Activated CD4-positive, alpha-beta T cell treated with anti-CD3 and anti-CD28 coated beads for 36 hours (primary cell): ENCODE measurements at regions not wholly inside any gene's neighbourhood (a gene's known extent, or its start where the extent isn't known, plus 50 kb on each side); places are given as distances from the start of the nearest gene placed in this dataset.

Experiments
- ATAC-seq: fragments of 200-7000 bp; cut with Tn5 transposase; one replicate; pipeline ENCODE4 v1.10.0; 2021; ENCODE audit warnings: mild to moderate bottlenecking, moderate library complexity
- CTCF ChIA-PET: fragments of 350-600 bp; sonication (Branson Sonifier 250); formaldehyde crosslinking; loops from one replicate; lab custom pipeline; 2021; ENCODE audit warnings: antibody characterized with exemption; lab: Charles Lee
- POLR2A ChIA-PET: fragments of 350-600 bp; sonication (Branson Sonifier 250); formaldehyde crosslinking; loops from one replicate; lab custom pipeline; 2021; ENCODE audit warnings: antibody characterized with exemption, inconsistent platforms; lab: Charles Lee
- DNase-seq: peaks from one replicate; pipeline ENCODE4 v3.0.0-alpha.2; 2020
- H3K27ac Mint-ChIP-seq: one replicate; pipeline ENCODE4 v1.8.0; 2021; ENCODE audit warnings: mixed read lengths
- H3K27me3 Mint-ChIP-seq: one replicate; pipeline ENCODE4 v1.8.0; 2021; ENCODE audit warnings: mixed read lengths
- H3K36me3 Mint-ChIP-seq: one replicate; pipeline ENCODE4 v1.8.0; 2021; ENCODE audit warnings: low read depth, mixed read lengths
- H3K4me1 Mint-ChIP-seq: one replicate; pipeline ENCODE4 v1.8.0; 2021; ENCODE audit warnings: mixed read lengths
- H3K4me3 Mint-ChIP-seq: one replicate; pipeline ENCODE4 v1.8.0; 2021; ENCODE audit warnings: mild to moderate bottlenecking, moderate library complexity, mixed read lengths
- H3K9me3 Mint-ChIP-seq: one replicate; pipeline ENCODE4 v1.8.0; 2021; ENCODE audit warnings: low read depth, mixed read lengths
- intact Hi-C, 2 experiments: fragments of 100-400 bp; cut with DNase I in 1 of 2; cut with micrococcal nuclease in 1 of 2; formaldehyde crosslinking; loops; one replicate each; pipeline versions ENCODE4 v1.14.2 to v1.15.1; 2022 to 2024; cut with DNase I, micrococcal nuclease

DNA sequence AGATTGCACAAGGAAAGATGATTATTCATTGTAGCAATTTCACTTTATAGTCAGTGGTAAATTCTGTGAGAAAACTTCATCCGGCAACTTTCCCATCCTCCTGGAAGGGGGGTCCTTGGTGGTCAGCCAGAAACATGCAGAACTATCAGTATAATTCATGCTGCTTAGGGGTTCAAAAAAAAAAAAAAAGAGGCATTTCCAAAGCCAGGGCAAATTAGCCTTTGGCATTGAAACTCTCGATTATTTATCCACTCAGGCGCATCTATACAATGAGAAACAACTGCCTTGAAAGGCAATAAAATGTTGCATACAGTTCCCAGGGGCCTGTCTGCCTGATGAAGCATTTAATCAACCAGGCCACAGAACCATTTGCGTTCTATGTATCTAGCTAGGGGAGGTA is 263.3 kb downstream of the TMEM167A start:
- CTCF ChIA-PET, result no interaction called here
- Mint-ChIP-seq H3K27ac (no peak overlapping the region), H3K9me3 (no peaks in the 10 kb centered on the region), H3K27me3 (peaks cover 7% of the 10 kb centered on the region), H3K4me3 (no peak overlapping the region), H3K4me1 (peaks cover 8% of the 10 kb centered on the region), H3K36me3 (no peaks in the 10 kb centered on the region)
- intact Hi-C loops, result no loop called here
- DNase-seq (no peak), ATAC-seq (no peak)
- POLR2A ChIA-PET, result no interaction called here

DNA sequence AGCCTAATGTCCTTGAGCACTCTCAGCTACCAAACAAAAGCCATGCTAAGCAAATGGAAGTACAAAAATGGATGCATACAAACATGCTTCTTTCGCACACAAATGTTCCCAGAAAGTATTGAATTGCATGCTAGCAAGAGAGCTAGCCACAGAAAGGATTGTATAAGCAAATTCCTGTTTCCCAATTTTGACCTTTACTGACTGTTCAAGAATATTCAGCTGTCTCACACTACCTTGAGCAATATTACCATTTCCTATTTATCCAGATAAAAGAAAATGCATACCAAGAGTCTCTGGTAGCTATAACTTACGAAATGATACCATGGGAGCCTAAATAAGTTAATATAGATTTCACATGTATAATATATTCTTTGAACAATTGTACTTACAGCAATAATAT is 264.6 kb downstream of the TMEM167A start:
- Mint-ChIP-seq H3K27me3 (peaks cover 7% of the 10 kb centered on the region), H3K4me1 (no peaks in the 10 kb centered on the region), H3K4me3 (no peak overlapping the region), H3K27ac (no peak overlapping the region), H3K36me3 (no peaks in the 10 kb centered on the region), H3K9me3 (no peaks in the 10 kb centered on the region)
- DNase-seq, result no peak
- ChIA-PET CTCF (interaction anchor here (0.5 to 0.9 kb wide), 3 partner anchors 13 to 490 kb away, joined by 3 read pairs; no protein-coding TSS in a partner anchor), POLR2A (no interaction called here)
- no peak for ATAC-seq
- intact Hi-C loops, result no loop called here

DNA sequence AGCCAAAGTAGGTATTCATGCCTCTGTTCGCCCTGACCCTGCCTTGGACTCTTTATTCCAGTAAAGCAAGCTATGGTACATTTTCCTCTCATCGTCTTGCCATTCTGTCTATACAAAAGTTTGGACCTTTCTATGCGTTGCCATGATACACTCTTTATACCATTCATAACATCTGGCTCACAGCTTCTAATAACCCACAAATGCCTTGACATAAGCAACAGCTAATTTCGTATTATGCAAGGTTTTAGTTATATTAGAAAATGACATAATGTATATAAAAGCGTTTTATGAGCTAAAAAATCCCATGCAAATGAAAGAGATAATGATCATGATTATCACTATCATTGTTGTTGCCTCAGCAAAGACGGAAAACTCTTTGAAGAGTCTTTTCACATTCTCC is 265.7 kb downstream of the TMEM167A start:
- Mint-ChIP-seq H3K4me3 (no peak overlapping the region), H3K27ac (no peak overlapping the region), H3K4me1 (no peaks in the 10 kb centered on the region), H3K36me3 (no peaks in the 10 kb centered on the region), H3K27me3 (peaks cover 7% of the 10 kb centered on the region), H3K9me3 (no peaks in the 10 kb centered on the region)
- DNase-seq (no peak), ATAC-seq (no peak)
- ChIA-PET POLR2A (no interaction called here), CTCF (no interaction called here)
- intact Hi-C loops, result no loop called here

DNA sequence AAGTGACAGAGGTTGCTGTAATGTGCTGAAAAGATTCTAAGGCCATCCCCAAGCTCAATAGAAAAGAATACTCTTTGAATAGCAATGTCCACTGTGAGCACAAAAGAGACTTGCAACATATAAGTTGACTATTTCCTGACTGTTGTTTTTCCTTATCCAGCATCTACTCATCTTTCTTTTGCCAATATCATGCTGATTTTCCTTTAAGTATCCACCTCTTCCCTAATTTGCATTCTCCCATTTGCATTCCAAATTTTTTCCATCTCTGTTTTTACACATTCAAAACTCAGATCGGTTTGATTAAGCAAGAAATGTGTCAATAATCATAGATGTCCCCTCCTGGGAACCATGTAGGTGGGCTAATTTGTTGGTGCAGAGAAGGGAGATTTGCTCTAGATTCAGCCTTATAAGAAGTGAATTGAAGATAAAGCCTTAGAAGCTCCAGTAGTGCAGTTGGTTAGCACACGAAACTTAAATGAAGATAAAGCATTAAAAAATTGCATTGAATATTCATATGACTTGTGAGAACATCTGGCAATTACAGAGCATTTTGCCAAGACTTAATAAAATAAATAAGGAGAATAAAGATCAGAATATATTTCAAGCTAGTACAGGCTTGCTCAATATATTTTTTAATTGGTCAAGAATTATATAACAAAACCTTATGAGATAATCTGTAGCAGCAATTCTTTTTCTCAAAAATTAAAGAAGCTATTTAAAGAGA is 267.6 kb downstream of the TMEM167A start:
- no peak overlapping the region for H3K27ac Mint-ChIP-seq
- CTCF ChIA-PET, result no interaction called here
- ATAC-seq (no peak), DNase-seq (no peak)
- no peaks in the 10 kb centered on the region for H3K36me3 Mint-ChIP-seq
- intact Hi-C loops, result no loop called here
- no peaks in the 10 kb centered on the region for H3K9me3 Mint-ChIP-seq
- H3K4me3 Mint-ChIP-seq, result no peak overlapping the region
- no peaks in the 10 kb centered on the region for H3K4me1 Mint-ChIP-seq
- POLR2A ChIA-PET, result no interaction called here
- H3K27me3 Mint-ChIP-seq, result peaks cover 5% of the 10 kb centered on the region

DNA sequence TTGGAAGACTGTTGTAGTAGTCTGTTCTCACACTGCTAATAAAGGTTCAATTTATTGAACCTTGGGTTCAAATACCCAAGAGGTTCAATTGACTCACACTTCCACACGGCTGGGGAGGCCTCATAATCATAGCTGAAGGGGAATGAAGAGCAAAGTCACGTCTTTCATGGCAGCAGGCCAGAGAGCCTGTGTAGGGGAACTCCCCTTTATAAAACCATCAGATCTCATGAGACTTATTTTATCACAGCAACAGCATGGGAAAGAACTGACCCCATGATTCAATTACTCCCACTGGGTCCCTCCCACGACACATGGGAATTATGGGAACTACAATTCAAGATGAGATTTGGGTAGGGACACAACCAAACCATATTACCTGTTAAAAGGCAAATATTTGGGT is 268.2 kb downstream of the TMEM167A start:
- Mint-ChIP-seq H3K4me1 (no peaks in the 10 kb centered on the region), H3K27me3 (peaks cover 2% of the 10 kb centered on the region), H3K36me3 (no peaks in the 10 kb centered on the region), H3K9me3 (no peaks in the 10 kb centered on the region), H3K4me3 (no peak overlapping the region), H3K27ac (no peak overlapping the region)
- POLR2A ChIA-PET, result no interaction called here
- CTCF ChIA-PET, result interaction anchor here (0.6 to 1.5 kb wide), 3 partner anchors 12 to 14 kb away, joined by 3 to 4 read pairs (median 3); no protein-coding TSS in a partner anchor
- peak; percentile 23 for DNase-seq
- ATAC-seq, result no peak
- intact Hi-C loops, result no loop called here

DNA sequence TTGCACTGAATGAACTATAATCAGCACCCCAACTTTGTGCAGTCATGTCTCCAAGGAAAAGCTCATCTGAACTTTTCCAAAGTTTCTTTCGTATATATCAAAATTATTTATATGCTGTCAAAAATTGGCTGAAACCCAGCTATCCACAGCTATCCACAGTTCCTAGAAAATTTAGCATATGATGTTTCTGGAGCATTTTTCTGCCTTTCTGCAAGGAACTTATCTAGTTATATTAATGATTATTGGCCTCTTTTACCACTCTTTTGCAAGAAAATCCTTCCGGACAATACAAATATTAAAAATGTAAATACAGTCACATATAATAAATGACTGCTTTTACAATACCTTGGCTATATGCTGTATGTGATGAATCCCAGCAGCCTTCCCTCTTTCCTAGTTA is 270.2 kb downstream of the TMEM167A start:
- Mint-ChIP-seq H3K9me3 (no peaks in the 10 kb centered on the region), H3K36me3 (no peaks in the 10 kb centered on the region), H3K27me3 (no peaks in the 10 kb centered on the region), H3K4me1 (no peaks in the 10 kb centered on the region), H3K27ac (no peak overlapping the region), H3K4me3 (no peak overlapping the region)
- ChIA-PET CTCF (no interaction called here), POLR2A (no interaction called here)
- DNase-seq (no peak), ATAC-seq (no peak)
- intact Hi-C loops, result no loop called here

DNA sequence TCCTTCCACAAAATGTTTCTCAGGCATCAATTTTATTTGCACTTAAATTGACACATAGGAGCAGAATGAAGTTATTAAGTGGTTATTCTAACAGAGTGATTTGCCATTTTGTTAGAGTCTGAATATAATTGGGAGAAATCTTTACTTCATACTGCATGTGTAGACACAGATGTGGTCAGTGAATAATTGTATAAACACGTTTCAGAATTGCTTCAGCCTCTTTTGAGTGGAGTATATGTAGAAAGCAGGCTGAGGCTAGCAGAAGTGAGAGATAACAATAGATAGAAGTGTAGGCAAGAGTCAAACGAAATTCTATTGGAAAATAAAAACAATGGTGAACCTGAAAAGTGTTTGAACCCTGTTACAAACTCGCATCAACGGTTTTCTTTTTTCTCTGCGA is 270.7 kb downstream of the TMEM167A start:
- DNase-seq (no peak), ATAC-seq (no peak)
- Mint-ChIP-seq H3K4me1 (no peaks in the 10 kb centered on the region), H3K27ac (no peak overlapping the region), H3K36me3 (no peaks in the 10 kb centered on the region), H3K27me3 (no peaks in the 10 kb centered on the region), H3K4me3 (no peak overlapping the region), H3K9me3 (no peaks in the 10 kb centered on the region)
- CTCF ChIA-PET, result no interaction called here
- POLR2A ChIA-PET, result no interaction called here
- intact Hi-C loops, result no loop called here

DNA sequence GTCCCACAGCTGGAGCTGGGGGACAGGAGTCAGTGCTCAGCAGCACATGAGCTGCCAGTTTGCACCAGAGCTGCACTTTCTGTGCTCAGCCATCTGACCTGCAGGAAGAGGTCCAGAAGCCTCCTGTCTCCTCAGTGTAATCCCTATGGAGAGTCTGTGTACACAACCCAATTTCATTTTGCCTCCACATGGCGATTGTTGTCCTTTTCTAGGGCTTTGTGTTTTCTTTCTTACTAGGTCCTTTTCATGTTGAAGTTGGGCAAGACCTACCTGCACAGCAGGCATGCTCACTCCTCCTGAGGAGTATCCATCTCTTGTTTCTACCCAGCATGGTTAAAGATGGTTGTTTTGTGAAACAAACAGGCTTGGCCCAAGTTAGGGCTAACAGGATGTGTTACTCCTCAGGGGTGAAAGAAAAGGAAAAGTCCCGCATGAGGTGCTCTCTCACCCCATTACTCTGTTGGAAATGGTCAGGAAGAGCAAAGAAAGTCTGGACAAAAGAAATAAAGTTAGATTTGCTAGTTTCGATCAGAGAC is 273.0 kb downstream of the TMEM167A start:
- H3K4me1 Mint-ChIP-seq, result no peaks in the 10 kb centered on the region
- POLR2A ChIA-PET, result no interaction called here
- H3K27ac Mint-ChIP-seq, result no peak overlapping the region
- no peak overlapping the region for H3K4me3 Mint-ChIP-seq
- no peaks in the 10 kb centered on the region for H3K9me3 Mint-ChIP-seq
- CTCF ChIA-PET, result no interaction called here
- DNase-seq, result no peak
- intact Hi-C loops, result no loop called here
- ATAC-seq, result no peak
- H3K36me3 Mint-ChIP-seq, result no peaks in the 10 kb centered on the region
- peaks cover 2% of the 10 kb centered on the region for H3K27me3 Mint-ChIP-seq

DNA sequence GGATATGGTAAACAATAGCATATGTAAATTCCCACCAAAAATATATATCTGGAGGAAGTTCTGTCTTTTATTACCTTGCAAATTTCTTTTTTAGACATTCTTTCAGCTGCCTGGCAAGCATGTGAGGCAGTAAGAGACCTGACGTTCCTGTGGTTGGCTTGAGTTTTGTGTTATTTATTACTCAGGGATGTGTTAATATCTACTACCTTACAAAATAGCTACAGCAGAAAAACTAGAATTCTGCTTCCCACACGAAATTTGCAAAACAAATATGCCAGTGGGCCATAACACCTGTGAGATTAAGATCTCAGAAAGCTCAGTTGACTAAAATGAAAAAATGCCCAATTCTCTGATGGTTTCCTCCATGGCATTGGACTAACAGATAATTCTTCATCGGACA is 274.2 kb downstream of the TMEM167A start:
- intact Hi-C loops, result no loop called here
- ATAC-seq, result no peak
- ChIA-PET POLR2A (no interaction called here), CTCF (no interaction called here)
- Mint-ChIP-seq H3K27me3 (peaks cover 2% of the 10 kb centered on the region), H3K9me3 (no peaks in the 10 kb centered on the region), H3K4me1 (no peaks in the 10 kb centered on the region), H3K4me3 (no peak overlapping the region), H3K27ac (no peak overlapping the region), H3K36me3 (no peaks in the 10 kb centered on the region)
- no peak for DNase-seq

DNA sequence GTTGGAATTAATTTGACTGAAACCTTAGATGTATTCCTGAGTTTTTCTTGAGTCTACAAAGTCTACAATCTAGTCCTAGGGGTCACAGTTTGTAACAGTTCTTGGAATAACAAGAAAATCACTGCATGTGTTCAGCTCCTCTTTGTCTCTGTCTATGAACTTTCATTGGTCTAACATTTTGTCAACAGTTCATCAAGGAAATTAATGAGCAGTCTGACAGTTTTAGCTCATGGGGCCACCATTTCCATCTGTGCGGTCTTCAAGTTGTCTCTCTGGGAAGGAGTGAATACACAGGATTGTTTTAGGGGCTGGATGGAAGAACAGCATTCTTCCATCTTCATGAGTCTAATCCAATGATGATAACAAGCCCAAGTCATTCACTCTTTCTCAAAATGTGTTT is 276.4 kb downstream of the TMEM167A start:
- DNase-seq (no peak), ATAC-seq (no peak)
- ChIA-PET CTCF (interaction anchor here (0.6 kb wide), 1 partner anchor 759 kb away, joined by 3 read pairs; no protein-coding TSS in a partner anchor), POLR2A (no interaction called here)
- H3K36me3 Mint-ChIP-seq, result no peaks in the 10 kb centered on the region
- intact Hi-C loops, result no loop called here
- H3K27ac Mint-ChIP-seq, result no peak overlapping the region
- H3K4me1 Mint-ChIP-seq, result no peaks in the 10 kb centered on the region
- H3K4me3 Mint-ChIP-seq, result no peak overlapping the region
- peaks cover 2% of the 10 kb centered on the region for H3K27me3 Mint-ChIP-seq
- no peaks in the 10 kb centered on the region for H3K9me3 Mint-ChIP-seq

DNA sequence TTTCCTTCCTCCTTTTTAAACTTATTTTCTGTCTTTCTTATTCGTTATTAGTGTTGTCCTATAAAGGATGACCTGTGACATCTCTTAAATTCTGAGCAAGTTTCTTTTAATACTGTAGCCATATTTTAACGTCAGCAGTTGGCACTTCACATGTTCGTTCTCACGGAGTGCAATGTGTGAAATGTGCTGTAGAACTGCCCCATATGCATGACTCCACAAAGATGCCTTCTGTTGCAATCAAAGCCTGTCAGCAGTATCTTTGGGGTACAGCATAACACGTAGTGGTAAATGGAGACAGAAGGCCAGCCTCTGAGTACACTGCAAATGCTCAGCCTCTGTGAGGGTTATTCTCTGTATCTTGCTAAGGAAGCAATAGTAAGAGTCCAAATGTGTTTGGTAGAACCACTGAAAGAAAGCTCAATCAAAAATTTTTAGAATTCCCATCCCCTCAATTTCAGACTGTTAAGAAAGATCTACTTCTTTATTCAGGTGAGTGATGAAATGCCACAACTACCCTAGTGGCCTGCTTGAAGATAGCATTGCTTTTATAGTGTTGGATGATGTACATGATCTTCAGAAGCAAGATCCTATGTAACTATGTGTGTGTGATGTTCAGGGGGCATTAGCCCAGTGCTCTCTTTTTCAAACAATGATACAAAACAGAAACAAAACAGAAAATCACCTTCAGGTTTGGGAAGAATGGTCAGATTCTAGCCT is 277.7 kb downstream of the TMEM167A start:
- DNase-seq (no peak), ATAC-seq (no peak)
- H3K36me3 Mint-ChIP-seq, result no peaks in the 10 kb centered on the region
- H3K9me3 Mint-ChIP-seq, result no peaks in the 10 kb centered on the region
- intact Hi-C loops, result loop anchor here in 1 of 2 experiments (10.0 kb wide), 1 partner anchor 765 kb away; no protein-coding TSS in a partner anchor
- no peak overlapping the region for H3K27ac Mint-ChIP-seq
- ChIA-PET POLR2A (no interaction called here), CTCF (interaction anchor here (0.7 to 1.0 kb wide), 2 partner anchors 13 to 53 kb away, joined by 3 read pairs; no protein-coding TSS in a partner anchor)
- H3K4me3 Mint-ChIP-seq, result no peak overlapping the region
- peaks cover 2% of the 10 kb centered on the region for H3K27me3 Mint-ChIP-seq
- no peaks in the 10 kb centered on the region for H3K4me1 Mint-ChIP-seq

DNA sequence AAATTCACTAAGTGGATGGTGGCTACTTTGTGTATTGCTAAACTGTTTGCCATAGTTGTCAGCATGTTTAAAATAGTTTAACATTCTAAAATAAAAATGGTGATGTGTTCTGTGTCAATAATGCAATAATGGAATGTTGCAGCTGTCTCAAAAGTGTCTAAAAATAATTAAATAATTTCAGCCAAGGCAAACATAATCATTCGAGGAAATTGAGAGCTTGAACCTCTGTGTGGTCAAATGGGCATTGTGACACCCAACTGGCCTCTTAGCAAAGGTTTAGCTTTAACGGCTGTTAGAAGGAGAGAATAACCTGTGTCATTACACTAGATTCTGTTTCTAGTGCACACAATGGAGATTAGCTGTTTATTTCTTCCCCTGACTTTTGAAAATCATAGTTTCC is 278.5 kb downstream of the TMEM167A start:
- ATAC-seq, result no peak
- H3K9me3 Mint-ChIP-seq, result no peaks in the 10 kb centered on the region
- peaks cover 2% of the 10 kb centered on the region for H3K27me3 Mint-ChIP-seq
- ChIA-PET CTCF (interaction anchor here (0.6 kb wide), 1 partner anchor 463 kb away, joined by 3 read pairs; no protein-coding TSS in a partner anchor), POLR2A (no interaction called here)
- H3K27ac Mint-ChIP-seq, result no peak overlapping the region
- DNase-seq, result no peak
- no peaks in the 10 kb centered on the region for H3K36me3 Mint-ChIP-seq
- H3K4me3 Mint-ChIP-seq, result no peak overlapping the region
- no peaks in the 10 kb centered on the region for H3K4me1 Mint-ChIP-seq
- intact Hi-C loops, result loop anchor here in 1 of 2 experiments (10.0 kb wide), 1 partner anchor 766 kb away; no protein-coding TSS in a partner anchor
